Stimulated activated CD4-positive, alpha-beta T cell treated with anti-CD3 and anti-CD28 coated beads, Interleukin-12 subunit alpha, Interleukin-12 subunit beta, amount 100 ng/mL, for 24 hours (primary cell): ENCODE measurements at regions not wholly inside any gene's neighbourhood (a gene's known extent, or its start where the extent isn't known, plus 50 kb on each side); places are given as distances from the start of the nearest gene placed in this dataset.
"Not testable (repeated sequence)": the region's sequence is repeated elsewhere in the genome, so short reads cannot be mapped to it uniquely, and the experiment has no call there.

Source experiments
- DNase-seq, 2 experiments: peaks; one replicate each; pipeline ENCODE4 v3.0.0-alpha.2; 2020; ENCODE audit warnings: low read depth in 2 of 2

DNA sequence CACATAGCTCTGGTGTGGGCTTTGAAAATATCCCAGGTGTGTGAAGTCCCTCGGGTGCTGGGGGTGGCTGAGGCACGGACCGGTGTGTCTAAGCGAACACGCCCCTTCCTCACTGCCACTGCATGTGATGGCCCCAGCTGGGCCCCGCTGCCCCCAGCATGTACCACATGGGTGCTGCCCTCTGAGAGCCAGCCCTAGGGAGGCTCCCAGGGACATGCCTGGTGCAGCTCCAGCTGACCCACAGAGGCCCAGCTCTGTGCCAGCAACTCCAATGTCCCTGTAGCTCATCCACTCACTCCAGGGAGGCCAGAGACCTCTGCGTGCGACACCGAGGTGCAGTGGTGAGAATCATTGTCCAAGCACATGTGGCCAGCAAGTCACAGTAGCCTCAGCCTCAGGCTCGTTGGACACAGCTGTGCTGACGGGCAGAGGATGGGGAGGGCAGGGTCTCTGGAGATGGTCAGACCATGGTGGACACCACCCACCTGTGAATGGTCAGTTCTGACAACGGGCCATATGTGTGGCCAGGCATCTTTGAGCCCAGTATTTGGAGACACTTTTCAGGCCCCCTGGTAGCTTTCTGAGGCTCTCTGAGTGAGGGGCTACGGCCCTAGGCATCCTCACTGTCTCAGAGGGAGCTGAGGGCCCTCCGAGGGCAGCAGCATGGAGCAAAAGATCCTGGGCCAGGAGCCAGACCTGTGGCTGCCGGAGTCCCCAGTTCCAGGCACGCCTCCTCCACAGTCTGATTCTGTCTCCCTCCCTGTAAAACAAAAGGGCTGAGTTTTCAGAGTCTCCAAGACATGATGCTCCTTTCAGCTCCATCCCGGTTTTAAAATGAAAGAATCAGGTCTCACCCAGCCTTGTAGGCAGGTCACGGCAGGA, 220.7 kb downstream of the NDUFA10 start:
- no peak for DNase-seq

GRCh38 chr2:239803766-239804115, 221.4 kb downstream of the NDUFA10 start:
- DNase-seq: no peak

GRCh38 chr2:239803102-239803765, 221.9 kb downstream of the NDUFA10 start:
- DNase-seq: no peak

DNA sequence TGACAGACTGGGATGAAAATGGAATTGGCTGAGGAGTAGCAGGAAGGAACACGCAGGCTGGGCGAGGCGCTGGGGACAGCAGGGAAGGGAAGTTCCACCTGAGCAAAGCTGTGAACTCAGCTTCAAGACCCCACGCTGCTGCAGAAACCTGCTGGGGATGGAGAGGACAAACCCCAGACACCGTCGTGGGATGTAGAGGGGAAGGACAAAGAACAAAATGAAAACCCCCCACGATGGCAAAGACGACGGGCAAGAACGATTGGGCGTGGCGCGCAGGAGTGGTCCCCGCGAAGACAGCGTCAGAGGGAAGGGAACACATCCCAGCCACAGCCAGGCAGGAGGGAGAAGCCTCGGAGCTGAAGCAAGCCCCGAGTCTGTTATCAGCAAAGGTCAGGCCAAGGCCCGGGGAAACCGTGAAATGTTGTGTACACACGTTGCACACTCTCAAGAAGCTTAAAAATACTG, 222.9 kb downstream of the NDUFA10 start:
- no peak for DNase-seq

- no peak for DNase-seq
Measured at GRCh38 chr2:239801404-239802184, 223.5 kb downstream of the NDUFA10 start.

- DNase-seq: no peak
Measured at GRCh38 chr2:239800785-239801386, 224.3 kb downstream of the NDUFA10 start.

DNA sequence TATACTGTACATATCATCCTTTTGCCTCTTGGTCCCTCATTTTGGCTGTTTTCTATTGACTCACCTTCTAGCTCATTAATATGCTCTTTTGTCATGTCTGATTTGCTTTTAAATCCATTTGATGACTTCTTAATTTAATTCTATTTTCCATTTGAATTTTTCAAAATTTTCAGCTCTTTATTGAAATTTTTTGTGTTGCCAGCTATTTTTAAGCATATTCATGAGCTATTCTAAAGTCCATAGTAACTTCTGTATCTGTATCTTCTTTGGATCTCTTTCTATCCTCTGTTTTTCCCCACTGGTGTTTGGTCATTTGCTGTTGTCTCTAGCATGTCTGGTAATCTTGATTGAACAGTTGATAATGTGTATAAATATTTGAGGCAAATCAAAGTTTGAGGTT, 227.8 kb downstream of the NDUFA10 start:
- DNase-seq: no peak

GRCh38 chr2:239795761-239796160, 229.4 kb downstream of the NDUFA10 start:
- not testable (repeated sequence) for DNase-seq

- DNase-seq: no peak
Measured at GRCh38 chr2:239793836-239794235, 231.3 kb downstream of the NDUFA10 start.

- no peak for DNase-seq
Measured at GRCh38 chr2:239793086-239793485, 232.1 kb downstream of the NDUFA10 start.

GRCh38 chr2:239792405-239793084, 232.6 kb downstream of the NDUFA10 start:
- no peak for DNase-seq

DNA sequence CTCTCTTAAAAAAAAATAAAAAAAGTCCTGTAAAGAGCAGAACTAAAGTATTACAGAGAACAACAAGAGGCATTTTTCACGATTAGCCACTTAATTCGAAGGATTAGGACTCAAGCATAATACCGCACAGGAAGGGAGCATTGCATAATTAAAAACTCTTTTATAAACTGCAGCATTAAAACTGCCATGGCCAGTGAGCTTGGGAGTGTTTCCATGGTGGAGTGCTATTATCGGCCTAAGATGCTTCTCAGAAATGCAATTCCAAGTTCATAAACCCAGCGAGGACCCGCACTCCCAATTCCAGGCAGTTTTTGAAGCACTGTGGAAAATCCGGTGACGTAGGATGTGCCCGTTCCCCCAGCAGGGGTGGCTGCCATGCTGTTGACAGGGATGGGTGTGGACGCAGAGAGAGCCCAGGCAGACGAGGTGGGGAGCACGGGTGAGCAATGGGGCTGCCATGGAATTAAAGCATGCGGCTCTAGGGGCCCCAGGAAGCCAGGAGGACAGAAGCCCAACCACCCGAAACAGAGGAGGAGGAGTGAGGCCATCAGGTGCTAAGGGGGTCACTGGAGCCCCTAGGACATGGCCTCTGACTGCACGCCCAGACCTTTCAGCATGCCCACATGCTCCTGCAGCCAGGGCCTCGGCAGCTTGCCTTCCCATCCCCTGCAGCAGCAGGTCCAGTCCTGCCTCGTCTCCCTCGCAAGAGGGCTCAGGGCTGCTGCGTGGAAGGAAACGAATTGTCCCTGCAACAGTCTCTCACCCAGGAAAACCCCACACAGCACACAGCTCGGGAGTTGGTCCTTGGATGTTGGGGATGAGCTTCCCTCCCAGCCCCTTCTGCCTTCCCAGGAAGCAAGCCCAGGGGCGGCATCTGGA, 233.4 kb downstream of the NDUFA10 start:
- DNase-seq: no peak

GRCh38 chr2:239790721-239791120, 234.4 kb downstream of the NDUFA10 start:
- no peak for DNase-seq

DNA sequence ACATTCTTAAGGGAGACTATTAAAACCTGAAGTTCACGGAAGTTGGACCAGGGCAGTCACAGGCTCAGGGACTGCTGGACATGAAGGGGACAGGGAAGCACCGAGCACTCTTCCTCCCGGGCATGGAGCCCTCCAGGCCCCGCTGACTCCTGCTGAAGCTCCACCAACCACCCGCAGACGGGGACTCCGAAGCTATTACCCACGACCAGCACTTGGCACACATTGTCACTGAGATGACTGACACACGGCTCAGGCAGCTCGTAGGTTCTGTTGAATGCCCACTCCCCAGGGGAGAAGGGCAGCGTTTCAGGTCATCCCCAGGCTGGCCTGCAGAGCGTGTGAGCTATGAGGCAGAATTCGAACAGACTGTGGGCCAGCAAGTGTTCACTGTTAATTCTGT, 234.8 kb downstream of the NDUFA10 start:
- no peak for DNase-seq

DNA sequence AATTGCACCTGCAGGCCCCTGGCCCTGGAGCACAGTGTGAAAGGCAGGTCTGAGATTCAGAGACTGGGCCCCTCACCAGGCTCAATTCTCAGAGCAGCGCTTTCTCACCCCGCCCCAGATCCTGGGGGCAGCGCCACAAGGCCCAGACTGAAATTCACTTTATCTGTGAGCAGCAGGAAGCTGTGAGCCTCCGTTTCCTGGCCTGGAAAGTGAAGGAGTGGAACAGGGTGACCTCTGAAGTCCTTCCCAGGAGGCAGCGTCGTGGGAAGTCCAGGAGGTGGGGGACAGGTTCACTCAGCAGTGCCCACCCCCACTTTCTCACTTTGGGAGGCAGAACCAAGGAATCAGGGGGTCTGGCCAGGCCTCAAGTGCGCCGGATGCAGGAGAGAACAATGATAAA, 235.4 kb downstream of the NDUFA10 start:
- no peak for DNase-seq

GRCh38 chr2:239788576-239789098, 236.5 kb downstream of the NDUFA10 start:
- DNase-seq: no peak

DNA sequence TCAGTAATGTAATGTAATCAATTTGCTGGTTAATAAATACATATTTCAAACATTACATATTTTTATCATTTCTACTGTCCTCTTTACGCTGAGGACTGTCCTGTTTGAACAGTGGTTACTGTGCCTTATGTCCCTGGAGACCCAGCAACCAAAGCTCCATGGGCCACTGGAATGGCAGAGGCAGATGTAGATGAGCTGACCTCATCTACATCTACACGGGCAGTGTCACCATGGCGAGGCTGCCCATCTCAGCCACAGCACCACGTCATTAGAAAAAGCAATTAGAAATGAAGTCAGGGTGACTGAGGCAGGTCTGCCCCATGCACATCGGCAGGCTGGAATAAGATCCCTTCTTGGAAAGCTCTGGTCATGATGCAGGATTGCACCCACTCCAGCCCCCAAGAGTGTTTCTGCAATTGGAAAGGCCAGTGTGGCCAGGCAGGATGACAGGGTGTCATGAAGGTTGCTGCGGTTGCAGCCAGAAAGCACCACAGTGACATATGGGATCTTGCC, 237.5 kb downstream of the NDUFA10 start:
- no peak for DNase-seq

DNA sequence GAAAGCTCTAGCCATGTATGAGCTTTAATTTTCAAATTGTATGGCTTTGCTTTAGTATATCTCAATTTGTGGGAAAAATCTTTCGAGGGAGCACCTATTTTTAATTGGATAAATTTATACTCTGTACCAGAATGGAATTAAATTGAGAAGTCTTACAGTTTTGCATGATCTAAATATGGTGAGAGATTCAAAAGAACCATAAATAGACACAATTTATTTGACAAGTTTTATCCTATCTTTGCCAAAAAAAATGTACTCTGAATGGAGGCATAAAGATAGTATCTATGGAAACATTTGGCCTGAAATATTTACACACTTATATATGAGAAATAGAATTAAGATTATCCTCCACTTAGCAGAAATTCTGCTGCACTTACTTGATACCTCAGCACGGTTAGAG, 238.4 kb downstream of the NDUFA10 start:
- DNase-seq: no peak

- DNase-seq: no peak
Measured at GRCh38 chr2:239781454-239781853, 243.7 kb downstream of the NDUFA10 start.
